GM18508 (cell line): ENCODE measurements at regions not wholly inside any gene's neighbourhood (a gene's known extent, or its start where the extent isn't known, plus 50 kb on each side); places are given as distances from the start of the nearest gene placed in this dataset.
A peak's percentile ranks its signal among the peaks of the same experiment; 100 is the strongest.

Experiments used
- ATAC-seq: cut with Tn5 transposase; IDR thresholded peaks from one replicate; pipeline ENCODE4 v1.9.1; 2021; ENCODE audit warnings: moderate number of reproducible peaks; ENCODE audit not compliant: insufficient read depth, unreplicated experiment

DNA sequence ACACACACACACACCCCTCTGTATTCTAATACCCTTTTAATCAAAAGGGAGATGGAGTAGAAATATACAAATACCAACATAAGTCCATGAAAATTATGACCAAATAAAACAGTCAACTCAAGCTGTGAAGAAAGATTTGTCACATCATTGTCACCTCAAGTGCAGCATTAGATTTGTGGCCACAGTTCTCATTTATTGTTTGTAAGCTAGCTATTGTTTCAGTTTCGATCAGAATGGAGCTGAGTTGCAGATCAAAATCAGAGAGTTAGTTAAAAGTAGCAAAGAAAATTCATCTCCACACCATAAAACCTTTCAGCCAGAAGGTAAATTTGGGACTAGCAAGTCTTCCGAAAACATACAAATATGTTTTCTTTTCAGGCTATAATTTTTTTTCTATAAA lies 267.7 kb upstream of the LMCD1 start:
- no peak for ATAC-seq

DNA sequence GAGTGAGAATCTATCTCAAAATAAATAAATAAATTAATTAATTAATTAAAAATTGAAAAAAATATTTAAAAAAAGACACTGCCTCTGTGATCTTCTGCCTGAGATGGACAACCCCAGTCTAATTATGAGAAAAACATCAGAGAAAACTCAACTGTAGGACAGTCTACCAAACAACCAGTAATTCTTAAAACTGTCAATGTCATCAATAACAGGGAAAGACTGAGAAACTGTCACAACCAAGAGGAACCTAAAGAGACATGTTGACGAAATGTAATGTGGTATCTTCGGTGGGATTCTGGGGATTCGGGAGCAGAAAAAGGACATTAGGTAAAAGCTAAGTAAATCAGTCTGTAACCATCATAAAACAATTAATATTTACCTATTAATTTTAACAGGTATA lies 265.4 kb upstream of the LMCD1 start:
- no peak for ATAC-seq

DNA sequence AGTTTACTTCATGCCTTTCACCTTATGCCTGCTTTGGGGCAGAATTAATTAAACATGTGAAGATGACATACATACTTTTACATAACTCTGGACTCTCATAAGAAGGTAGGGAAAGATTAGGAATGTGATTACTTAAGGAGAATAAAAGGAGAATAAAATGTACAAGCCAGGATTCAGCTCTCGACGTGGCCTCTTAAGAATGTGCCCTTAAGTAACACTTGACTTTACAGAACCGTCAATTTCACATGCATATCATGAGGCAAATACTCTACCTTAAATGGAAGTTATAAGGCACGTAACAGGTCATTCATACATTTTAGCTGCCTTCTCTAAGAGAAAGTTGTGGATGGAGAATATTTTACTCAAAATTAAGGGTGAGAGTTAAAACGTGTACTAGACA lies 263.7 kb upstream of the LMCD1 start:
- ATAC-seq: no peak

DNA sequence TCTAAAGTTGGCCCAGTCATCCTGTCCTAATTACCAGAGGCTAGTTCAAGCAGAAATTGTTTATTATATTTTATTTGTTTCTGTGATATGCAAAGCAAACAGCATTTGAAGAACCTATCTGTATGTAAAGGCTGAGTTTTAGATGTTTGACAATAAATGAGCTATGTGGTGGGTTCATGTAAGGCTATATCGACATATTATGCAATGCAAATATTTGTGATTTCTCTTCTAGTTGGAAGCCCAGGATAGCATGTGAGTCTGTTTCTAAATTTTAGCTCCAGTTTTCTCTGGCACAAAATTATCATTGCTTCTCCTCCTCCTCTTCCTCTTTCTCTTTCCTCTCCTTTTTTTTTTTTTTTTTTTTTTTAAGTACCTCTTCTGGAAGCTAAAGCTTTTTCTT lies 263.2 kb upstream of the LMCD1 start:
- ATAC-seq: no peak

DNA sequence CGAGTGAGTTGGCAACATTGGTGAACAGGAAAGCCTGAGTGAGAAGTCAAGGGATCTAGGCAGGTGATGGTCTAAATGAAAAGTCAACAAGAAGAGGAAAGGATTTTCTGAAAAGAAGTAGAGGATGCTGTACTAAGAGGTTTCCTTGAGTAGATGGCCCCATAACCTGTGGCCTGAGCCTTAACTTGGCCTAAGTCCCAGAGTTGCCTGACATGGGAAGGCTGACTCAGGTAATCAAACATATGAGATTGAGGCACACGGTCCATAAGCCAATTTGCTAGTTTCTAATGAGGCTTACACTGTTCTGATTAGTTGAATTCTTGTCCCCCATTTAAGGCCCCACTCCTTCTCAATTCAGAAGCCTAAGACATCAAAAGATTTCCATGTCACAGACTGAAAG lies 262.5 kb upstream of the LMCD1 start:
- ATAC-seq: no peak

DNA sequence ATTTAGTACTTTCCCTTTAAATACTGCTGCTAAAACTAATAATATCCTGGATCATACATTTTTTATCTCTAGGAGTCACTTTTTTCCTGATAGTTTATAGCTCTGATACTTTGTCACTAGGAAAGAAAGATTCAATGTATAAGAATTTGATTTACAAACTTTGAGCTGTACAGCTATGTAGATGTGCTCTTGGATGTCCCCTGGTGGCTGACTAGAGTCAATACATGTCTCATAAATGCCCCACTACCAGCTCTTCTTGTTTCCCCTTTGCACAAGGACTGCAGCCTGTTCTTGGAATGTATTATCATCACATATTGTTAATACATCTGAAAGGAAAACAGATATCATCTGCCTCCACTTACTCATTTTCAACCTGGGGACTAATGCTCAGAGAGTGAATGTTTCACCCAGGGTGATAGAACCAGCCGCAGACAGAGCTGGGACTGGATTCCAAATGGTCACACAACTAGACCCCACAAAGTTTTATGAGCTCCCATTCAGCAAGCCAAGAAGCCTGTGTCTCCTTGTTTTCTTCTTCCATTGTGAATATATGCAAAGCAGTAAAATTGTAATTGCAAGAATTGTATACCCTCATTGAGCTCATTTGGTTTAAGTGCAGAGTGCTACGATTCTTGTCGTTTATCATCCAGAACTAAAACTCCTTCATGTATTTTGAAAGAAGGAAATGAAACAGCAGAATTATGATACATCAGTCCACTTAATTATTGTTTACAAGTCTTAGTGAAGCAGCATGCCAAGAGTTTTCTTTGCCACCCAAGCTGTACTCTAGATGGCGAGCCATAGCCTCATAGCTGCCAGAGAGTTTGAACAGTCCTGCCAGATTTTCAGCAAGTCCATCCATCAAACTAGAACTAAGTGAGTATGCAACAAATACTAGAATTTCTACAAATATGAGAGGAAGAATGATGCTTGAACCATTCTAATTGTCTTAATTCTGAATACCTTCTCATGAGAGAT lies 261.6 kb upstream of the LMCD1 start:
- ATAC-seq: peak; percentile 96

DNA sequence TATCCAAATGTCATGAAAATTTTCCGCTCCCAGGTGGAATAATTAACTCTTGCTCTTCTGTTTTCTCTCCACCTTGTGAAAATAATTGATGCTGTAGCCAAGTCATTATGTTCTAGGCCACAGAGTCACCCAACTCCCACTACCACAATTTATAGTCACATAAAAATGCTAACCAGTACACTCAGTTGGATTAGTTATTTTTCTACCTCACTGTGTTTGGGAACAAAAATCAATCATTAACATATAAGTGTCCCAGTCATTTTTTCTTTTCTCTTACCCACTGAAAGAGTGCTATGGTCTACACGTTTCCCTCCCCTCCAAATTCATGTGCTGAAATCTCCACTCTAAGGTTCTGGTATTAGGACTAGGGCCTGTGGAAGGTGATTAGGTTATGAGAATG lies 255.6 kb upstream of the LMCD1 start:
- no peak for ATAC-seq

DNA sequence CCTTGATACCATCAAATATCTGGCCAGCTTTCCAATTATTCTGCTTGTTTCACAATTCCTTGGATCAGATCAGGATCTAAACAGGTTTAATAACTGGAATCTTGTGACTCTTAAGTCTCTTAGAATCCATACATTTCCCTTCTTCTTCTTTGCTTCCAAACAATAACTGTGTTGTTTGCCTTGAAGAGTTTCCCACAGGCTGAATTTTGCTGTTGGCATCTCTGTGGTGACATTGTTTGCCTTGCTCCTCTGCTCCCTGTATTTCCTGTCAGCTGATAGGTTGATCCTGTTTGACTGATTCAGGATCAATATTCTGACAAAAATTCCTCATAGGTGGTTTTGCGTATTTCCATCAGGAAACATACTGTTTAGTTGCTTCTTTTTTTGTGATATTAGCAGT lies 248.4 kb upstream of the LMCD1 start:
- no peak for ATAC-seq

DNA sequence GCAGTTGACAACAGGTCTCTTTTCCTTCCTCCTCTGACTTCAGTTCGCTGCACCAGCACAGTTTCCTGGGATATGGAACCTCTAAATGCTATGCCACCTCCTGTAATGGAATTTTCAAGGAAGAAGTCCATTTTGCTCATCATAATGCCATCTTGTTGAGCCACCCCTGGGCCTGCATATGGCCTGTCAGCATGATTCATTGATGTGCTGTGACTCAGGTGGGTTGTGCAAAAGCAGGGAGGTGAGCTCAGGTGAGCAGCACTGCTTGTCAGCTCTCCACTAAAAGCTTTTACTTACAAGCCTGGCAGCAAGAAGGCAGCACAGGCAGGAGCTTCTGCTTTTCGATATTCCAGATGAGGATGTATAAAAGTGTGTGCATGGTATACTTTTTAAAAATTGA lies 247.1 kb upstream of the LMCD1 start:
- no peak for ATAC-seq

DNA sequence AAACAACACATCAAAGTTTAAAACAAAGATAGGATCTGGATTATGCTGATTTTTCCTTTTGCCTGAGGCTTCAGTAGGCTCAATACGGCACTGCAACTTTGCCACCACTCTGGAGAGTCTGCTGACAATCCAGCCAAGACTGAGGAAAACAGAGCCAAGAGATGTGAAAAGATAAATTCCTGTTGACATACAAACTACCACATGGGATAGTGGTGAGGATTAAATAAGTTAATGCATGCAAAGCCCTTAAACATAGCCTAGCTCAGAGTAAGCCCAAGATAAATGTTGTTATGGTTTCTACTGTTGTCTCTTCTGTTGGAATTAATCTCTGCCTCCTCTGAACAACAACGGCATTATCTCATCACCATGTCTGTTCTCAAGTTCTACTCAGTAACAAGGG lies 245.9 kb upstream of the LMCD1 start:
- no peak for ATAC-seq

DNA sequence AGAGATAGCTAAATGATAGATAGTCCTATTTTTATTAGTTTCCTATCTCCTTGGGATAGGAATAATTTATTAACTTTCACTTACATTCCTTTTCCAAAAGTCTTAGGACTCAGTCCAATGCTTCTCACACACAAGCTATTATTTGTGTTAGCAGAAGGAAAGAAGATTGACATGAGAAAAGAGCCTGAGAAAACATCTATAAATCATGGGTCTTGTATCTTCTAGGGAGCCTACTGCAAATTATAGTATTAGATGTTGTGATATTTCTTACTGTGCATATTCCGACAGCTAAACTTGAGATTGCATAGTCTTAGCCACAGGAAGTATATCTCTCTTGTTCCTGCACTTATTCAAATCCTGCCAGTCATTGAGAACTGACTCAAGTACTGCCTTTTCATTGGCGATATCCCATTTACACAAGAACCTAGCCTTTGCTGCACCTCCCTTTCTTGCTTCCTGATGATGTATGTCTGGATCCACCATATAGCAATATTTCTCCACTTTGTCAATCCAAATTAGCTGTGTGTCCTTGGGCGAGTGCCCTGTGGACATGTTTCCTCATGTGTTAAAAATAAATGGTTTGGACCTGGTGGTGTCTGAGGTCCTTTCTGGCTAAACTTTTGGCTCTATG lies 245.1 kb upstream of the LMCD1 start:
- ATAC-seq: no peak

DNA sequence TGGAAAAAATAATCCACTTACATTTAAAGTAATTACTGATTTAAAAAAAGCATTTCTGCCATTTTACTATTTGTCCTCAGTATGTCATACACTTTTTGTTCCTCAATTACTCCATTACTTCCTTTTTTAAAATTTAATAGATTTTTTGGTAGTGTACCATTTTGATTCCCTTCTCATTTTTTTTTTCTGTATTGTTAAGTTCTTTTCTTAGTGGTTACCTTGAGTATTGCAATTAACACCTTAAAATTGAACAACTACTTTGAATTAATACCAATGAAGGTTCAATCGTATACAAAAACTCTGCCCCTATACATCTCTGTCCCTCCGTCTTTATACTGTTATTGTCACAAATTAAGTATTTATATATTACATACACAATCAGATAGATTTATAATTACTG lies 240.6 kb upstream of the LMCD1 start:
- ATAC-seq: no peak

DNA sequence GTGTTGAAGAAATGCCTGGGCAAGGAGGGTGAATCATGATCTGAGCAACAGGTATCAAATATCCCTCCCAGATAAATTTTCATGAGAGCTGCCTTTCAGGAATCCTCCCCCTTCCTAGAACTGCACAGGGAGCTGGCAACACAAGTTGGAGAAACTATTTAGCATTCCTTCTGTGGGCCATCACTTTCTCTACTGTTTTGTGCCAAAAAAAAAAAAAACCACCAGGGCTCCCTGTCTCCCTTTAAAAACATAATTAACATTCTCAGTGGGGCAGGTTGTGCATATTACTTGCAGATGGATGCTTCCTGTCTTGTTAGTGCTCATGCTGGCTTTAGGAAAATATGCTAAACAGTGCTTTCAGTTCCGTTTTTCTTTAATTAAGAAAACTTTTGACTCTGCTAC lies 234.9 kb upstream of the LMCD1 start:
- ATAC-seq: no peak

DNA sequence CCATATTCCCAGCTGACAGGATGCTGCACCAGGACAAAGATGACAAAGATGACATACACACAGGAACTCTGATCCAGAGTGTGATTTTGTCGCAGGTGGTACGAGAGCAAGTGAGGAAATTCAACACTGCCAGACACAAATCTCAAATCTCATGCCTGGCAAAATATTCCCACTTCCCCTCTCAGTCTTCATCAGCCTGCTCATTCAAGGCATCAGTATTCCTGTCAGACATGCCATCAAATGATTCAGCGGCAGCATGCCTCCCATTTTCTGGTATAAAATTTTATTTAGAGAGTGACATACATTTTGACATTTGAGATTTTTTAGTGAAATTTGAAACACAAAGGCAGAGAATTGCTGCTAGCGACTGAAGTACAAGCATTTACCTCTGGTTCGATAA lies 228.1 kb upstream of the LMCD1 start:
- ATAC-seq: no peak

DNA sequence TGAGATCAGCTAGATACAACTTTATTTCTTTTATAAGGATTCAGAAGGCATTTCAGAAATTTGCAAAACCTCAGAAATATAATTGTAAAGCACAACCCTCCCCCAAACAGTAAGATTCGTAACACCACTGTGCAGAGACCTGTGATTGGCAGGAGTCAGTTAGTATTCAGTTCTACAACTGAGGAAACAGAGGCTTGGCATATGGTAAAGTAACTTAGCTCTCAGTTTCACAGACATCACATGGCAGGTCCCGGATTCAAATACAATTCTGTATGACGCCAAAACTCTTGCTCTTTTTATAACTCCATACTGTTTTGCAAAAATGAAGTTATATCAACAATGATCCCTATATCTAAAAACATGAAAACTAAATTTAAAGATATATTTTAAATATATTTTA lies 225.6 kb upstream of the LMCD1 start:
- ATAC-seq: no peak

DNA sequence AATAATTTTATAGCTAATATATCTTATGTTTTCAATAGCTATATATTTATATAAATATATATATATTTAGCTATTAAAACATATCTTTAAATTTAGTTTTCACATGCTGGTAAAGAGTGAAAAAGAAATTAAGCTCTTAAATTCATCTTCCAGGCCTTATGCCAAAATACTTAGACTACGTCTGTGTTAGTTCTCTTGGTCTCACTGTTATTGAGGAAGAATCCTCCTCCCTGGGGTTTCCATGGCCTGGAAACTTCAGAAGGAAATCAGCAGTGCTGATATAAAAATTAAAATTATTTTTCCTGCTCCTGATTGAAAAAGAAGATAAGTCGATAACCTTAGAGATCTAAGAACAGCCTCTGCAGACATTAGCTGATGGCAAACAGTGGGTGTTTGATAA lies 225.1 kb upstream of the LMCD1 start:
- no peak for ATAC-seq

DNA sequence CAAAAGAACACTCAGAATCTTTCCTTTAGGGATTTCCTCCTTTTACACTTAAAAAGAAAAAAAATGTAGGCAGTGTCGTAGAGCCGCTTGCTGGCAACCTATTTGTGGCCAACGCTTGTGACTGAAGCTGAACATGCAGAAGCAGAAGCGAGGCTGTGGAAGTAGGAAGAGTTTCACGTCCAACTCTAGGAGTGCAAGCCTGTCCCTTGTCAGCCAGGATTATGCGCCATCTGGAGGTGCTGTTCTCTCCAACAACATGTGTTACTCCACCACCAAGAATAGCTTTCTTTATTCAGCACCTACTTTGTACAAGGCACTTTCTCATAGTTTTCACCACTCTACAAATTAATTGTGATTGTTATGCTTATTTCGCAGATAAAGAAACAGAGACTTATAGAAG lies 223.2 kb upstream of the LMCD1 start:
- no peak for ATAC-seq

DNA sequence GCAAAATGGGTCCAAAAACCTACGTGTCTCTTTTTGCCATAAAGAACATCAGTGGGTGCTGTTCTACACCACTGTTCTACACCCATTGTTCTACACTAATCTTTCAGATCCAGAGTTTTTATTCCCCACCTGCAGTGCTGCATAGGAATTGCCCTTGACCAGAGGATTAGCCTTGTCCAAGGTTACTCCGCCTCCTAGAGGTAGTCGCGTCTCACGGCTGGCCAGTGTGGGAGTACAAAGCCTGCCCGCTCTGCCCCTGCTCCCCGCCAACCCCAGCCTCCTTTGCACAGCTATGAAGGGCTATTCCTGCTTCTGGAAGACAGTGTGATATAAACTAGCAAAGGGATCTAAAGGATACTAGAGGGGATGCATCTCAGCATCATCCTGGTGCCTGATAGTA lies 222.1 kb upstream of the LMCD1 start:
- no peak for ATAC-seq

DNA sequence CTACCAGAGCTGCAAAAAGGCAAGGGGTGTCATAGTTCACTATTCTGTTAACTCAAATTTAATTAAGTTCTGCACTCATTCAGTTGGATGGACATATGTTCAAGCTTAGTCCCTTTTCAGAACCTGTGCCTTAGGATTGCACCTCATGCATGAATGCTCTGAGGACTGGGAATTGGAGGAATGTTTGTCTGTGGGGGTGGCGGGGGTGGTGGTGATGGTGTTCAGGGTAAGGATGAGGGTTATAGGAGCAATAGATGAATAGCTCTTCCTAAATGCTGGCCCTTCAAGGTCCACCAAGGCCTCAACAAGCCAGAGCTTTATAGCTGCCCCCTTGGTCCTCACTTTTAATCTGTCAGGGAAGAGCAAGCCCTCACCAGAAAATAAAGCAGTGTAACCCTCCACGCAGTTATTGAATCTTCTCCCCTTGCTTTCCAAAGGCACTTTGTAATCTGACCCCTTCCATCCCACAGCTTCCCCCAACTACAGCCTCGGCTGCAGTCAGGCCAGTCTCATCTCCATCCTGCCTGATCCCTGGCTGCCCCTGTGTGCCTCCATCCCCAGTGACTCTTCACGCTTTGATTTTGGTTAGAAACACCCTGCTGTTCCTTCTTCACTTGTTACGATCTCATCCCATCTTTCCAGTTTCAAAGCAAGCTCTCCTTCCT lies 221.6 kb upstream of the LMCD1 start:
- no peak for ATAC-seq

DNA sequence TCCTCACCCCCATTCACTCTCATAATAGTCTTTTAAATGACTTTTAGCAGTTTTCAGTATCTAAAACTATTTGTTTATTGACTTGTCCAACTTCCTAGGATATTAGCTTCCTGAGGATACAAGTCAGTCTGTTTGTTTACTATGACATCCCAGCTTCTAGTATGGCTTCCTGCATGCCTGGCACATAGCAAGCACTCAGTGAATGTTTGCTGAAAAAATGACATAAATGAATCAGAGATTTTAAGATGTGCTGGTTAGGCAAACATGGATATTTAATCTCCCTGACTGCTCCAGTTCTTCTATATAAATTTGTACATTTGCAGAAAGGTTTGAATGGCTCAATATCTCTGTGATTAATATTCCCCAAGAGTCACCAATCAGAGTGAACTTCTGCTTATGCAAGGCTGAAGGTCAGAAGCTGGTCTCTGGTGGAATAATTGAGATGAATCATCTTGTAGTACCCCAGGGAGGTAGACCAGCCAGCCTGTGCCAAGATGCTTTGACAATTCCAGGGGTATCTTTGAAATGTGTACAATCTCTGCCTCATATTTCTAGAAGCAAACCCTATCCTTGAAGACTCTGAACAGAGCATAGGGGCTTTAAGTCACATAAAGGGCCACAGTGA lies 219.0 kb upstream of the LMCD1 start:
- ATAC-seq: no peak

DNA sequence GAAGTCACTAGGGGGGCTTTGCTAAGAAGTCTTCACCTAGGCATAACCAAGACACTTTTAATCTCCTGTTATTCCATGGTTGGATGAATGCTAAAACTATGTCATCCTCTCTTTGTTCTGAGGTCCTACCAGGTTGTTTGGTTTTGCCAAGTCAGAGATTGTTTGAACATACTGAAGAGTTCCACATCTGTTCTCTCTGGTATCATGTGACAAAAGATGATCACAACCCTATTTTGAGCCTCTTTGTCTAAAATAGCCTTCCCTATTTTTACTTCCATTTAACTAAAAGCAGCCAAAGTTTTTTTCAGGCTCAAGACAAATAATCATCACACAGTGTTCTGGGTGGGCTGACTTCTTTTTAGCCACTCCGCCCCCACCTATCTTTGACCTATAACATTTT lies 218.4 kb upstream of the LMCD1 start:
- ATAC-seq: no peak
